Activated T-cell treated with anti-CD3 and anti-CD28 coated beads for 4 hours (primary cell): ENCODE measurements at regions not wholly inside any gene's neighbourhood (a gene's known extent, or its start where the extent isn't known, plus 50 kb on each side); places are given as distances from the start of the nearest gene placed in this dataset.
"Not testable (repeated sequence)": the region's sequence is repeated elsewhere in the genome, so short reads cannot be mapped to it uniquely, and the experiment has no call there.

Source experiments
- DNase-seq: peaks from one replicate; pipeline ENCODE4 v3.0.0-alpha.2; 2020

- DNase-seq: no peak
Observed at GRCh38 chr1:168490306-168490705, 53.5 kb downstream of the XCL2 start.

GRCh38 chr1:168488138-168488537 is 55.7 kb downstream of the XCL2 start:
- no peak for DNase-seq

GRCh38 chr1:168486820-168487219 is 57.0 kb downstream of the XCL2 start:
- not testable (repeated sequence) for DNase-seq

- no peak for DNase-seq
Observed at GRCh38 chr1:168485048-168485447, 58.7 kb downstream of the XCL2 start.

GRCh38 chr1:168484083-168484482 is 59.7 kb downstream of the XCL2 start:
- DNase-seq: no peak

GRCh38 chr1:168483539-168483938 is 60.3 kb downstream of the XCL2 start:
- no peak for DNase-seq

- DNase-seq: no peak
Observed at GRCh38 chr1:168482106-168482505, 61.7 kb downstream of the XCL2 start.

GRCh38 chr1:168481586-168481985 is 62.2 kb downstream of the XCL2 start:
- no peak for DNase-seq

- no peak for DNase-seq
Observed at GRCh38 chr1:168480997-168481396, 62.8 kb downstream of the XCL2 start.

GRCh38 chr1:168477792-168478191 is 66.0 kb downstream of the XCL2 start:
- DNase-seq: no peak

- DNase-seq: no peak
Observed at GRCh38 chr1:168476588-168477385, 67.0 kb downstream of the XCL2 start.

GRCh38 chr1:168474322-168474721 is 69.5 kb downstream of the XCL2 start:
- no peak for DNase-seq

GRCh38 chr1:168473126-168473525 is 70.7 kb downstream of the XCL2 start:
- no peak for DNase-seq

GRCh38 chr1:168472223-168472622 is 71.6 kb downstream of the XCL2 start:
- DNase-seq: no peak

GRCh38 chr1:168470901-168471431 is 72.8 kb downstream of the XCL2 start:
- no peak for DNase-seq

GRCh38 chr1:168469690-168470089 is 74.1 kb downstream of the XCL2 start:
- peak; percentile 23 for DNase-seq

- no peak for DNase-seq
Observed at GRCh38 chr1:168468822-168469221, 75.0 kb downstream of the XCL2 start.

- no peak for DNase-seq
Observed at GRCh38 chr1:168468042-168468809, 75.6 kb downstream of the XCL2 start.

GRCh38 chr1:168467452-168467851 is 76.3 kb downstream of the XCL2 start:
- no peak for DNase-seq

GRCh38 chr1:168466714-168467131 is 77.1 kb downstream of the XCL2 start:
- DNase-seq: no peak

- peak; percentile 38 for DNase-seq
Observed at GRCh38 chr1:168466092-168466713, 77.6 kb downstream of the XCL2 start.

GRCh38 chr1:168461108-168461507 is 82.7 kb downstream of the XCL2 start:
- not testable (repeated sequence) for DNase-seq

GRCh38 chr1:168457296-168457695 is 86.5 kb downstream of the XCL2 start:
- not testable (repeated sequence) for DNase-seq
